UCSD-AML1 (cell line): ENCODE measurements at regions not wholly inside any gene's neighbourhood (a gene's known extent, or its start where the extent isn't known, plus 50 kb on each side); places are given as distances from the start of the nearest gene placed in this dataset.
"Not testable (repeated sequence)": the region's sequence is repeated elsewhere in the genome, so short reads cannot be mapped to it uniquely, and the experiment has no call there.

Experiments used
- DNase-seq: peaks from one replicate; lab custom pipeline; 2025; ENCODE audit not compliant: unreplicated experiment; lab: John Stamatoyannopoulos, UW

GRCh38 chr6:126202707-126203106, 137.2 kb upstream of the CENPW start:
- DNase-seq = no peak

- no peak for DNase-seq
Measured at GRCh38 chr6:126204126-126204525, 135.8 kb upstream of the CENPW start.

DNA sequence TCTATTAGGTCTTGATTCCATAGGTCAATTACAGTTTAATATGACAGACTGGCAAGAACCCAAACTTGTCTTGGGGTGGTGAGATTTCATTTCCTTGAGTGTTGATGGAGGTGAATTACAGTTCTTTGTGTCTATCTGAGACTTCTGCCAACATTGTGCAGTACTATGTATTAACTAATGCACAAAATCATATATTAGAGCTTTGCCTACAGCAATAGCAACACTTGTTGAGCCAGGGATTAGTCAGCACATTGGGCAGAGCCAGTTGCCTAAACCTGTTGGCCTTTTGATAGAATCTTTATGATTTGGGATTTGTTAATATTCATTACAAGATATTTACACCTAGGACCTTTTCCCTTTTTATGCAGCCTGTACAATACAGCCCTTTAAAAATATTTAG, 135.3 kb upstream of the CENPW start:
- no peak for DNase-seq

DNA sequence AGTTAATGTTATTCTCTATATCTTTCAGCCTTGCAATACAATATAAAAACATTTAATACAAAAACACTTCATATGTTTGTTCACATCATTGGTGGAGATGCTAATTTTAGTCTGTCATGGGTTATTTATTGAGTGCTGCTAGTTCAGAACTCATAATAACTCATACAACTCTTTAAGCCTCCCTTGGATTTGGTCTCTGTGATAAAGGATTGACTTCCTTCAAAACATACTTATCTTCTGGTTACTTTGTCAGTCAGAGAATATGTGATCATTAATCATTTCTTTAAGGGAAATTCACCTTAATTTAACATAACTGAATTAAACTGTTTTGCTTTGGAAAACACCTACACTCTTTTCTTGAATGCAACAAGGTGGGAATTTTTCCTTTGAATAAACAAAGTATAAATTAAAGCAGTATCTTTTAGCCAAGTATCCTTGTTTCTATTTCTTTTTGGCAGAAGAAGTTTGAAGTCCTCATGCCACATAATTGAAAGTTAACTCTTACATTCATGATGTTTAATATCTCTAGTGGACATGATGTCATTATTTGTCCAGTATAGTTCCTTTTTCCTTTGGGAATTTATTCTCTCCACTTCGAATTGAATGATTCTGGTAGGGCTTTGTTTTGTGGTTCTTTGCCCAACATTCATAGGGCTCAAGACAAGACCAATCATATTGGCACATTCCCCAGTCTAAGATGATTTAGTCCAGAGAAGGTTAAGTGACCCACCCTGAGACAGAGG, 133.2 kb upstream of the CENPW start:
- no peak for DNase-seq

GRCh38 chr6:126210398-126211075, 129.4 kb upstream of the CENPW start:
- no peak for DNase-seq

- no peak for DNase-seq
Measured at GRCh38 chr6:126217497-126217896, 122.4 kb upstream of the CENPW start.

DNA sequence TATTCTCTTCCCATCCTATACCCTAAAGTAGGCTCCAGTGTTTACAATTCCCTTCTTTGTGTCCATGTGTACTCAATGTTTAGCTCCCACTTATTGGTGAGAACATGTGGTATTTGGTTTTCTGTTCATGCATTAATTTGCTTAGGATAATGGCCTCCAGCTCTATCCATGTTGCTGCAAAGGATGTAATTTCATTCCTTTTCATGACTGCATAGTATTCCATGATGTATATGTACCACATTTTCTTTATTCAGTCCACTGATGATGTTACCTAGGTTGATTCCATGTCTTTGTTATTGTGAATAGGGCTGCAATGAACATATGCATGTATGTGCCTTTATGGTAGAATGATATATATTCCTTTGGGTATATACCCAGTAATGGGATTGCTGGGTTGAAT, 119.0 kb upstream of the CENPW start:
- DNase-seq = not testable (repeated sequence)

DNA sequence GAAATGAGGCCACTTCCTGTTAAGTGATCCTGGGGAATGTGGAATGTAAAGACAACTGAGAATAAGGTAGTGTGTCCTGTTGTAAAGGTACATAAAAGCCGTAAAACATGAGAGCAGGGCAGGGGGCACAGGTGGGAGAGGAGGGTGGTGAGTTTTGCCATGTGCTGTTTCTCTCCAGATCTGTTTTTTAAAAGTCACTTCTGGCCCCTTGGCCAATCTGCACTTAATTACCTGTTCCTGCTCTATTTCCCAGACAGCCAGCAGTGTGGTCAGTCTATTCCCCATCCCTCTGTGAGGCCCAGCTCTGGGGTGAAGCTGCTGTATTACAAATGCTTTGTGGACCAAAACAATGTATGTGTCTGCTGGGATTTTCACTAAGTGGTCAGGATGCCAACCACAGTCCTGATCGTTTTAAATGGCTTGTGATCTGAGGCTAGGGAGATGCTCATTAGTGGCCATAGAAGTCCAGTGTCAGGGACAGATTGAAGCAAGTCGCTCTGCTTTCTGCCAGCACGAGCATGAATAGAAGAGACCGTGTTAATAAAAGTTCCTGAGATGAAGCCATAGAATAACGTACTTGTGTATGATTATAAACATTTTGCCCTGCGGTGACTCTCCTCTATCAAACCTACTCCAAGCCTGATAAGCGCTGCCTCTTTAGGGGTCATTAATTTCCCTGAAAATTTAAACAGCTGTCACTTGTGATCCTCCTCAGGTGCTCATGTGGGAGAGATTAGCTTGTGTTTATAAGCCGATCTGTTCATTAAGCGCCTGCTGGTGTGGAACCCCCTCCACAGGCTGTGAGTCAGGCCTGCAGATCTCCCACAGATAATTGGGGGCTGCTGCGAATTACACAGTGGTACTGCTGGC, 111.8 kb upstream of the CENPW start:
- DNase-seq = no peak

- no peak for DNase-seq
Measured at GRCh38 chr6:126232671-126233070, 107.2 kb upstream of the CENPW start.

DNA sequence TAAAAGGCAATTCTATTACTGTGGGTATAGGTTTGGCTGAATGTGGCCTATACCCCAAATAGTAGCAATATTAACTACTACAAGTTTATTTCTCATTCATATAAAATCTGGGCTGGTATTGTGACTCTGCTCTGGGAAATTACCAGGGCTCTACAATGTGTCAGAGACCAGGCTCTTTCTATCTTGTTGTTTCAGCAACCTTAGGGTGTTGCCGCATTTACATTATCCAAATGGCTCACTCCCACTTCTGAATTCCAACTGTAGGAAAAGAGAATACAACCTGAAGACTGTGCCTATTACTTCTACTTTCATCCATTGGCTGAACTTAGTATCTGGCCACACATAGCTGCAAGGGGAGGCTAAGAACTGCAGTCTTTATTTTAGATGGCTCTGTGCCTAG, 106.7 kb upstream of the CENPW start:
- no peak for DNase-seq

DNA sequence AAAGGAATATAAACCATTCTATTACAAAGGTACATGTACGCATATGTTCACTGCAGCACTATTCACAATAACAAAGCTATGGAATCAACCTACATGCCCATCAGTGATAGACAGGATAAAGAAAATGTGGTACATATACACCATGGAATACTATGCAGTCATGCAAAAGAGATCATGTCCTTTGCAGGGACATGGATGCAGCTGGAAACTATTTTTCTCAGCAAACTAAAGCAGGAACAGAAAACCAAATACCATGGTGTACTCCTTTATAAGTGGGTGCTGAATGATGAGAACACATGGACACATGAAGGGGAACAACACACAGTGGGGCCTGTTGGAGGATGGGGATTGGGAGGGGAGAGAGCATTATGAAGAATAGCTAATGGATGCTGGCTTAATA, 104.6 kb upstream of the CENPW start:
- DNase-seq = no peak

DNA sequence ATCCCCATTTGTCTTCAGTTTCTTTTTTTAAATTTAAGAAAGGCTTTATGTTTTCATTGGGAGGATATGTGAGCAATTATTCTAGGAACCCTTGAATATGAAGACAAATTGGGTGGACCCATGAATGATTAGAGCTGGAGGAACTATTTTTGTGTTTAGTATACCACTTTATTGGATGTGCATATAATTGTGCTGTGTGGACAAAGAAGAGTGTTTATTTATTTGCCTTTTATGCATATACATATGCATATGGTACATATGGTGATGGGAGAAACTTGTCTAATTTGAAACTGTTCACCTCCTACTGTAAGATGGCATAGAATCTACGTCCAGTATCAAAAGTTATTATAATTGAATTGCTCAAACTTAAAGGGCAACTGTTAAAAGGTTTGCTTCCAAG, 94.8 kb upstream of the CENPW start:
- DNase-seq = no peak

- DNase-seq = no peak
Measured at GRCh38 chr6:126252154-126252553, 87.8 kb upstream of the CENPW start.

DNA sequence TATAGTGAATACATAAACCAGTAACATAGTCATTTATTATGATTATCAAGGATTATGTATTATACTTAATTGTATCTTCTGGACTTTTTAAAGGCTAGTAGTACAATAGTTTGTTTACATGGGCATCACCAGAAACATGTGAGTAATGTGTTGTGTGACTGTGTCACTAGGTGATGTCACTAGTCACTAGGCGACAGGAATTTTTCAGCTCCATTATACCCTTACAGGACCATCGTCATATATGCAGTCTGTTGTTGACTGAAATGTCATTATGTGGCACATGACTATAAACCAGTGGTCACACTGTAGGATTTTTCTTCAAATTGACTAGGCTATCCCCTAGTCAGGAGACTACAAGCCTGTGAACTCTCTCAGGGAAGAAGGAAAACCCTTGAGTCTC, 86.5 kb upstream of the CENPW start:
- no peak for DNase-seq

GRCh38 chr6:126258150-126258549, 81.8 kb upstream of the CENPW start:
- no peak for DNase-seq

GRCh38 chr6:126261792-126262421, 78.0 kb upstream of the CENPW start:
- DNase-seq = no peak

DNA sequence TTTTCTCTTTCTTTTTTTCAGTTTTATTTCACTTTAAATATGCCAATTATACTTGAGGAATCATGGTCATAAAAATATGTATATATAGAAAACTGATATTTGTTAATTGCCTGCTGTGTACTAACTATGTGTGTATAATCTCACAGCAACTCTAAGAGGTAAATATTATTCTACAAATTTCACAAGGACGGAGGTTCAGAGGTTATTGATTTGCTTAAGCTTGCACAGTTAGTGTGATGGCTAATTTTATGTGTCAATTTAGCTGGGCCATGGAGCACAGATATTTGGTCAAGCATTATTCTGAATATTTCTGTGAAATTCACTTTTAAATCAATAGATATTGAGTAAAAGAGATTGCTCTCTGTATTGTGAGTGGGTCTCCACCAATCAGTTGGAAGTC, 75.7 kb upstream of the CENPW start:
- DNase-seq = no peak

DNA sequence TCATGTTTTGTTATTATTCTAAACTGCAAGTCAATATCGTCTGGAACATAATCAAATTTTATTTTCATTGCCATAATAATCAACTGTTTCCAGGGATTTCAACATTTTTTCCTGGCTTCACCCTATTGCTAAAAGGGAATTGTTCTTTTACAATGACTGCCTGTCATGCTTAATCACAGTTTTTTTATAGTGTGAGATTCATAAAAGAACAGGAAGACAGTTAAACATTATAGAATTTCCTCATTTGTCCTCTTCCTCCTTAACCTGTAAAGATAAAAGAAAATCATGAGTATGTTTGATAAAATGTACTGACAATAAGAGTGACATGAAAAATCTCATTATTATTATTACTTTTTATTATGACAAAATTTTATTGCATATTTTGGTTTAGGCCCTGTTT, 73.3 kb upstream of the CENPW start:
- DNase-seq = no peak

GRCh38 chr6:126267626-126268025, 72.3 kb upstream of the CENPW start:
- DNase-seq = no peak

DNA sequence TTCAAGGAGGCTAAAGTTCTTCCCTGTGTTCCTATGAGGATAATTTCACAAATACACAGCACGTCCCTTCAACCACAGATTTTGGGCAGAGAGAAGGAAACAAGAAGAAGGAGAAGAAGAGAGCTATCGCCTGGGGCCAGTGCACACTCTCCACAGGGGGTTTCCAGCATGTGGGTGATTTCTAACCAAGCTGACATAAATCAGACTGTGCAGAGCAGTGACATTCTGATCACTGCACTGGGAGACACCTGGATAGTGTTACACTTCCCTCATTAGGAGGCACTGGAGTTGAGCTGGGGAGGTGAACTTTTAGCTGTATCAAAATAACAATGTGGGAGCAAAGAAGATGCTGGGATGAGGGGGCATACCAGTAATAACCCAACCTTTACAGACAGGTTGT, 71.8 kb upstream of the CENPW start:
- DNase-seq = no peak

GRCh38 chr6:126280287-126280686, 59.6 kb upstream of the CENPW start:
- DNase-seq = no peak
